Lower leg skin (tissue), 4 donors: ENCODE measurements at regions not wholly inside any gene's neighbourhood (a gene's known extent, or its start where the extent isn't known, plus 50 kb on each side); places are given as distances from the start of the nearest gene placed in this dataset.

Source experiments
- DNase-seq, 2 donors: peaks; one replicate each; pipeline ENCODE4 v3.0.0-alpha.2; 2019; ENCODE audit warnings: low spot score in 2 of 2
- H3K4me3 ChIP-seq: fragments of 200-600 bp; sonication (generic); 2 replicates; pipeline ENCODE4 v1.5.1; 2017; ENCODE audit warnings: mild to moderate bottlenecking, low read depth; ENCODE audit not compliant: poor library complexity, severe bottlenecking
- CTCF ChIP-seq, 3 donors: fragments of 450-650 bp; IDR thresholded peaks; one replicate each; pipeline ENCODE4 v1.5.1; 2016; ENCODE audit warnings: antibody characterized with exemption in 3 of 3, mild to moderate bottlenecking in 3 of 3, moderate library complexity in 2 of 3
- POLR2A ChIP-seq, 2 donors: fragments of 450-650 bp; IDR thresholded peaks; one replicate each; pipeline ENCODE4 v1.6.1; 2016 to 2017; ENCODE audit warnings: antibody characterized with exemption in 2 of 2, mild to moderate bottlenecking in 1 of 2, moderate library complexity in 1 of 2
- WGBS, 2 donors: methylation state at CpG; one replicate each; pipeline ENCODE4 v1.1.5; 2018; 5-methylcytosine and 5-hydroxymethylcytosine counted together
- intact Hi-C: fragments of 100-400 bp; cut with DNase I; formaldehyde crosslinking; loops from one replicate; pipeline ENCODE4 v1.15.0; 2023; ENCODE audit warnings: low total_unique reads

GRCh38 chr4:15343581-15343980, 84.3 kb upstream of the C1QTNF7 start:
- intact Hi-C loops, result no loop called here
- H3K4me3 ChIP-seq, result no peak overlapping the region
- TF ChIP-seq CTCF (IDR thresholded peaks at IDR 0.05) (no peak), POLR2A (IDR thresholded peaks at IDR 0.05) (no peak)
- DNase-seq, result no peak
- WGBS, 2 donors, result 16 to 22% methylated on average over 2 of the region's 2 CpGs

- DNase-seq, result no peak
- 34 to 36% methylated on average over 2 of the region's 2 CpGs for whole genome bisulfite sequencing, 2 donors
- no peak for TF ChIP-seq CTCF (IDR thresholded peaks at IDR 0.05)
- no peak for TF ChIP-seq POLR2A (IDR thresholded peaks at IDR 0.05)
- H3K4me3 ChIP-seq, result no peak overlapping the region
- intact Hi-C loops, result no loop called here
These were observed 83.8 kb upstream of the C1QTNF7 start for GRCh38 chr4:15344041-15344440.

GRCh38 chr4:15345134-15345533, 82.7 kb upstream of the C1QTNF7 start:
- H3K4me3 ChIP-seq, result no peak overlapping the region
- intact Hi-C loops, result no loop called here
- no peak for TF ChIP-seq CTCF (IDR thresholded peaks at IDR 0.05)
- no peak for TF ChIP-seq POLR2A (IDR thresholded peaks at IDR 0.05)
- WGBS, 2 donors, result 45 to 73% methylated on average over 3 of the region's 3 CpGs
- no peak for DNase-seq

GRCh38 chr4:15348236-15348635, 79.6 kb upstream of the C1QTNF7 start:
- intact Hi-C loops, result no loop called here
- DNase-seq, result no peak
- H3K4me3 ChIP-seq, result no peak overlapping the region
- 25 to 30% methylated on average over 1 of the region's 1 CpG for WGBS, 2 donors
- TF ChIP-seq POLR2A (IDR thresholded peaks at IDR 0.05) (no peak), CTCF (IDR thresholded peaks at IDR 0.05) (no peak)

- 64 to 70% methylated on average over 1 of the region's 1 CpG for WGBS, 2 donors
- no peak for DNase-seq
- H3K4me3 ChIP-seq, result no peak overlapping the region
- TF ChIP-seq POLR2A (IDR thresholded peaks at IDR 0.05) (no peak), CTCF (IDR thresholded peaks at IDR 0.05) (no peak)
- intact Hi-C loops, result no loop called here
These were observed 79.1 kb upstream of the C1QTNF7 start for GRCh38 chr4:15348695-15349094.

GRCh38 chr4:15349531-15349935, 78.3 kb upstream of the C1QTNF7 start:
- H3K4me3 ChIP-seq, result no peak overlapping the region
- 33 to 40% methylated on average over 3 of the region's 3 CpGs for WGBS, 2 donors
- intact Hi-C loops, result no loop called here
- TF ChIP-seq CTCF (IDR thresholded peaks at IDR 0.05), result no peak
- no peak for TF ChIP-seq POLR2A (IDR thresholded peaks at IDR 0.05)
- no peak for DNase-seq
